ENCODE measurements at regions not wholly inside any gene's neighbourhood (a gene's known extent, or its start where the extent isn't known, plus 50 kb on each side); places are given as distances from the start of the nearest gene placed in this dataset.

- TF ChIP-seq CTCF (IDR thresholded peaks at IDR 0.05), result no peak
- no peak for TF ChIP-seq REST (IDR thresholded peaks at IDR 0.05; ENCODE audit: low read depth, low read length)
- TF ChIP-seq RCOR1 (IDR thresholded peaks at IDR 0.05; ENCODE audit: low read length), result no peak
Measured at GRCh38 chr9:24721621-24722020, 175.9 kb upstream of the IZUMO3 start (continued).

GRCh38 chr9:24712206-24712605, 166.5 kb upstream of the IZUMO3 start:
- Histone ChIP-seq H3K9ac (no peak overlapping the region), H3K4me2 (no peak overlapping the region), H3K79me2 (ENCODE audit: insufficient read depth) (no peaks in the 10 kb centered on the region), H2AFZ (ENCODE audit: low read depth) (no peak overlapping the region), H3F3A (replicated peaks; ENCODE audit: insufficient read depth) (no peaks in the 10 kb centered on the region), H3K4me3 (ENCODE audit: low read depth in 2 of 2, low read length in 1 of 2) (no peak overlapping the region), H3K27me3 (ENCODE audit: insufficient read depth) (no peaks in the 10 kb centered on the region), H3K9me3 (no peaks in the 10 kb centered on the region), H4K20me1 (ENCODE audit: insufficient read depth) (no peaks in the 10 kb centered on the region), H3K9me2 (no peaks in the 10 kb centered on the region), H3K4me1 (ENCODE audit: control insufficient read depth in 1 of 2, insufficient read depth in 2 of 2, low read depth in 1 of 2, low read length in 1 of 2) (no peaks in the 10 kb centered on the region; a peak in 1 of 4 replicates), H3K36me3 (replicated peaks in 1 of 2; ENCODE audit: control insufficient read depth in 1 of 2, insufficient read depth in 2 of 2, low read length in 1 of 2) (no peaks in the 10 kb centered on the region), H3K27ac (ENCODE audit: low read depth in 2 of 2, low read length in 1 of 2) (no peak overlapping the region)
- ChIA-PET CTCF (no interaction called here), POLR2A (no interaction called here)
- TF ChIP-seq TEAD4 (IDR thresholded peaks at IDR 0.05; ENCODE audit: borderline replicate concordance, insufficient read depth), result peak; percentile 39; the same call in 1 of the 2 replicates
- no peak for TF ChIP-seq MXI1 (IDR thresholded peaks at IDR 0.05; ENCODE audit: low read depth, low read length)
- peak; percentile 38; the same call in 1 of the 2 replicates for TF ChIP-seq TCF12 (IDR thresholded peaks at IDR 0.05)
- TF ChIP-seq NRF1 (IDR thresholded peaks at IDR 0.05; ENCODE audit: low read depth, low read length), result no peak
- no peak for TF ChIP-seq MAX (IDR thresholded peaks at IDR 0.05; ENCODE audit: low read depth)
- TF ChIP-seq TAF1 (IDR thresholded peaks at IDR 0.05; ENCODE audit: borderline replicate concordance, low read depth, low read length), result no peak
- TF ChIP-seq FOXJ3 (CRISPR knock-in tag; IDR thresholded peaks at IDR 0.05), result no peak
- no peak for TF ChIP-seq ZBTB33 (IDR thresholded peaks at IDR 0.05; ENCODE audit: borderline replicate concordance, low read depth)
- TF ChIP-seq NFIC (IDR thresholded peaks at IDR 0.05; ENCODE audit: borderline replicate concordance), result no peak
- TF ChIP-seq YY1 (IDR thresholded peaks at IDR 0.05; ENCODE audit: low read depth), result no peak
- no peak for TF ChIP-seq USF1 (IDR thresholded peaks at IDR 0.05; ENCODE audit: borderline replicate concordance, low read depth)
- no peak for TF ChIP-seq CTCF (IDR thresholded peaks at IDR 0.05)
- TF ChIP-seq RCOR1 (IDR thresholded peaks at IDR 0.05; ENCODE audit: low read length), result peak; percentile 15; the same call in 1 of the 2 replicates
- TF ChIP-seq REST (IDR thresholded peaks at IDR 0.05; ENCODE audit: low read depth, low read length), result no peak
- 0 out of 4 replicates have a peak, but pooled peaks of 1 of the 2 experiments have one; percentile 11 for TF ChIP-seq EP300 (IDR thresholded peaks at IDR 0.05; ENCODE audit: borderline replicate concordance in 1 of 2, low read depth in 1 of 2, low read length in 1 of 2)
- DNase-seq, result no peak
- WGBS (ENCODE audit: low lambda C conversion rate), result 0% methylated on average over 2 of the region's 2 CpGs
